GM12891 (cell line): ENCODE measurements at regions not wholly inside any gene's neighbourhood (a gene's known extent, or its start where the extent isn't known, plus 50 kb on each side); places are given as distances from the start of the nearest gene placed in this dataset.

Source experiments
- DNase-seq: peaks from one replicate; pipeline ENCODE4 v3.0.0; 2011; ENCODE audit warnings: low spot score; ENCODE audit not compliant: insufficient read length
- FAIRE-seq: peaks from 2 replicates; lab custom pipeline; 2011; peaks lifted over from hg19 to GRCh38; lab: Jason Lieb, UNC
- PAX5 ChIP-seq: IDR thresholded peaks from 2 replicates; pipeline ENCODE4 v1.6.1; 2011; ENCODE audit warnings: low read length, moderate library complexity, mild to moderate bottlenecking; ENCODE audit not compliant: insufficient read depth, severe bottlenecking
- POLR2A ChIP-seq: IDR thresholded peaks from 2 replicates; pipeline ENCODE4 v1.6.1; 2011; ENCODE audit warnings: low read depth, low read length, control low read depth
- POLR2AphosphoS5 ChIP-seq: IDR thresholded peaks from 2 replicates; pipeline ENCODE4 v1.6.1; 2011; ENCODE audit warnings: low read depth, low read length, control low read depth
- POU2F2 ChIP-seq: IDR thresholded peaks from 2 replicates; pipeline ENCODE4 v1.6.1; 2011; ENCODE audit warnings: low read depth, mild to moderate bottlenecking, control low read depth, low read length, moderate library complexity
- SPI1 ChIP-seq: IDR thresholded peaks from 2 replicates; pipeline ENCODE4 v1.6.1; 2011; ENCODE audit warnings: low read depth, low read length, control low read depth
- TAF1 ChIP-seq: IDR thresholded peaks from 2 replicates; pipeline ENCODE4 v1.6.1; 2011; ENCODE audit warnings: low read depth, low read length, control low read depth

GRCh38 chr5:125323613-125324012 is 577.2 kb upstream of the ZNF608 start:
- FAIRE-seq (no peak), DNase-seq (no peak)
- no peak for TF ChIP-seq TAF1
- TF ChIP-seq POU2F2, result no peak
- no peak for TF ChIP-seq POLR2A
- TF ChIP-seq PAX5, result no peak
- no peak for TF ChIP-seq SPI1
- no peak for TF ChIP-seq POLR2AphosphoS5

GRCh38 chr5:125325488-125326149 is 579.2 kb upstream of the ZNF608 start:
- FAIRE-seq, result no peak

DNA sequence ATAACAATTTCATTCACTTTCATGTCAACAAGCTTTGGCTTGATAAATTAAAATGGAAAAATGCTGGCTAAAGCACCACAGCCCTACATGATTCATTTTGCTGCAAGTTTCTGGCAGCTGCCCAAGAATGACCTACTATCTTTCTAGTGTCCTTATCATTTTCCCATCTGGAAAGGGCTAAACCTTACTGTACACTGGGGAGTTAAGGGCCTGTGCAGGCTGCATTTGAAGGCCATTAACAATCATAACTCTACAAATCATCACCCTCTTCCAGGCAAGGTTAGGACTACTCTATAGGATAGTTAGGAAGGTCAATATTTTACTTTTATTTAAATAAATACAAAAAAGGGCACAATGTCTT is 579.7 kb upstream of the ZNF608 start:
- no peak for FAIRE-seq
- TF ChIP-seq POLR2A (no peak), SPI1 (no peak), PAX5 (no peak), POU2F2 (no peak), POLR2AphosphoS5 (no peak), TAF1 (no peak)
- no peak for DNase-seq

More at GRCh38 chr5:125325488-125326149, 579.2 kb upstream of the ZNF608 start:
- no peak for DNase-seq
- no peak for TF ChIP-seq TAF1
- no peak for TF ChIP-seq POLR2AphosphoS5
- TF ChIP-seq SPI1, result no peak
- TF ChIP-seq POU2F2, result no peak
- no peak for TF ChIP-seq PAX5
- TF ChIP-seq POLR2A, result no peak

GRCh38 chr5:125327676-125328075 is 581.2 kb upstream of the ZNF608 start:
- FAIRE-seq (no peak), DNase-seq (no peak)
- no peak for TF ChIP-seq PAX5
- no peak for TF ChIP-seq POLR2A
- no peak for TF ChIP-seq SPI1
- no peak for TF ChIP-seq POU2F2
- TF ChIP-seq TAF1, result no peak
- no peak for TF ChIP-seq POLR2AphosphoS5

DNA sequence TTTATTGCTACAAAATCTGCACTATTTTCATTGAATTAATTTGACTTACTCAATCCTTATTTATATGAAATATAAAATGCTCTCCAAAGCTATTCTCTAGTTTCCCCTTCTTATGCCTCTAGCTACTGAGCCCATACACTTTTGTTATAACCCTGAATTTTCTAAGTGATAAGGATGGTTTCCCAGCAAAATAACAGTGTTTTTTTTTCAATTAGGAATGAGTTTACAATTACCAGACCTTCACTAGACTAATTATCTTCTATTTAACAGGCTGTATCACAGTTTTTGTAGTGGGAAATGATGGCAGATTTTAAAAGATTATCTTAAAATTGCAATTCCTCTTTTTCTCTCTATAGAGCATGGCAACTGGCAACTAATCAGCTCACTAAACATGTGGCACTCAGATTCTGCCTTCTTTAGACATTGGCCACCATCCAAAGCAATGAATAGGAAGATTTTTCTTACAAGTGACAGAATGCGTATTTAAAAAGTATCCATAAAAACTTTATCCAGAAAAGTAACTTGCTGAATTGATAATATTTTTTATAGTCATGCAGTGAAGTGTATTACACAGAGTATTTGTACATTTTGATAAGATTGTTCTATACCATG is 585.7 kb upstream of the ZNF608 start:
- DNase-seq, result no peak
- no peak for TF ChIP-seq SPI1
- TF ChIP-seq POLR2AphosphoS5, result no peak
- no peak for TF ChIP-seq POLR2A
- TF ChIP-seq TAF1, result no peak
- TF ChIP-seq POU2F2, result no peak
- no peak for FAIRE-seq

DNA sequence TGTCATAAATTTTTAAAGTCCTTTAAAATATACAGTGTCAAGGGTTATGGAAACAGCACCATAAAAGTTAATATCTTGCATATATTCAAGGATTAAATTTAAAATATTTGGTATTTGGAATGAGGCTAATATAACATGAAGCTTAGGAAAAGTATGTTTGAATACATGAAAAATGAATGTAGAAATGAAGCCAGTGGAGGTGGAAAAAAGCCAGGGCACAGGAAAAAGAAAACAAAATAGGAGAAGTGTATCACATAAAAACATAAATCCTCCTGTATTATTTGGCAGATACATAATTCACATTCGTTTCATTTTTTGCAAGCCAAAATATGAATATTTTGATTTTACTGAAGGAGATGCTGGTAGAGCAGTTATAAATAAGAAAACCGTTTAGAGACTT is 587.0 kb upstream of the ZNF608 start:
- DNase-seq (no peak), FAIRE-seq (no peak)
- TF ChIP-seq POU2F2 (no peak), PAX5 (no peak), SPI1 (no peak), TAF1 (no peak), POLR2AphosphoS5 (no peak), POLR2A (no peak)

DNA sequence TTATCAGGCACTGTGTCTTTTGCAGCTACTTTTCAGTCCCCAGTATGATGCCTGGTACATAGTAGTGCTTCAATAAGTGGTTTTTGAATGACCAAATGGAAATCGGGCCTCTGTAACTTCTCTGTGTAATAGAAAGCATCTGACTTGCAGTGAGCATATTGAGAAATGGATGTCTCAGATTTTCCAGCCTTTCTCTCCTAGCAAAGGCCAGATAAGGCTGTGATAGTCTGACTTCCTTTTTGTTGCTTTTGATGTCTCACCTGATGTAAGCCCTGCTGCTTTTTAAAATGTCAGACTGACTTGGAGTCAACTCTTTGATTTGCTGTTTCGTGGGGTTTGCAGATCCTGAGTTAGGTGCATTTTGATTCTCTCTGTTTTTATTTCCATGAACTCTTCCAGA is 590.0 kb upstream of the ZNF608 start:
- DNase-seq, result no peak
- TF ChIP-seq POLR2A (no peak), TAF1 (no peak), POU2F2 (no peak), PAX5 (no peak), SPI1 (no peak), POLR2AphosphoS5 (no peak)
- no peak for FAIRE-seq

DNA sequence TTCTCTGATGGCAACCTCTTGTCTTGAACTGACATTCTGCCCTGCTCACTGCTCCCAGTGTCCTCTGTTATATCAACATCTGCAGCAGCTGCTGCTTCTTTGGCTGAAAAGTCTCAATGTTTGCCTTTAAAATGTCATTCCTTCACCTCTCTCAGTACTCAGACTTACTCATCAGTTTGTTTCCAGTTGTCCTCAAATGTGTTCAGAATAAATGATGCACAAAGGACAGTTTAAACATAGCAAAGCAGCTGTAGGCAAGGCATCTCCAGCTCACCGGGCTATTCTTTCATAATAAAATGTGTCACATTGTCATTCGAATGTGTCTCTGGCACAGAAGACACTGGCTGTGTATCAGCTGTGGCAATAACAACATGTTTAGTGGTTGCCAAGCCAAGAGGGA is 590.9 kb upstream of the ZNF608 start:
- TF ChIP-seq TAF1 (no peak), POLR2AphosphoS5 (no peak), SPI1 (no peak), POLR2A (no peak), PAX5 (no peak), POU2F2 (no peak)
- DNase-seq (no peak), FAIRE-seq (no peak)

GRCh38 chr5:125338440-125339174 is 592.2 kb upstream of the ZNF608 start:
- no peak for DNase-seq
- no peak for FAIRE-seq
- no peak for TF ChIP-seq POLR2A
- no peak for TF ChIP-seq TAF1
- no peak for TF ChIP-seq SPI1
- no peak for TF ChIP-seq PAX5
